OCI-LY1 (cell line): ENCODE measurements at regions not wholly inside any gene's neighbourhood (a gene's known extent, or its start where the extent isn't known, plus 50 kb on each side); places are given as distances from the start of the nearest gene placed in this dataset.

Source experiments
- H2AFZ ChIP-seq: fragments of 200-600 bp; sonication (generic), shearing (Covaris generic); 2 replicates; pipeline ENCODE4 v1.6.0; 2014; ENCODE audit warnings: antibody characterized with exemption, mild to moderate bottlenecking, low read length
- H3F3A ChIP-seq: fragments of 200-600 bp; sonication (generic), shearing (Covaris generic); 2 replicates; pipeline ENCODE4 v1.6.0; 2014; ENCODE audit warnings: mild to moderate bottlenecking, antibody characterized with exemption, low read length, moderate library complexity; ENCODE audit not compliant: insufficient read depth
- H3K27ac ChIP-seq: fragments of 200-600 bp; sonication (generic); 2 replicates; pipeline ENCODE4 v1.5.1; 2014; ENCODE audit warnings: low read length, mixed run types, mild to moderate bottlenecking, low read depth; ENCODE audit not compliant: poor library complexity, severe bottlenecking
- H3K27me3 ChIP-seq: fragments of 200-600 bp; sonication (generic); 2 replicates; pipeline ENCODE4 v1.6.0; 2014; ENCODE audit warnings: antibody characterized with exemption, mild to moderate bottlenecking, low read length, moderate library complexity; ENCODE audit not compliant: insufficient read depth
- H3K36me3 ChIP-seq: fragments of 200-600 bp; sonication (generic); 2 replicates; pipeline ENCODE4 v1.6.1; 2014; ENCODE audit warnings: mild to moderate bottlenecking, antibody characterized with exemption, low read length, moderate library complexity, mixed read lengths; ENCODE audit not compliant: insufficient read depth
- H3K4me1 ChIP-seq: fragments of 200-600 bp; sonication (generic); 2 replicates; pipeline ENCODE4 v1.5.1; 2014; ENCODE audit warnings: mild to moderate bottlenecking, low read length, moderate library complexity; ENCODE audit not compliant: insufficient read depth, severe bottlenecking
- H3K4me2 ChIP-seq: fragments of 200-600 bp; sonication (generic), shearing (Covaris generic); 2 replicates; pipeline ENCODE4 v1.6.1; 2014; ENCODE audit warnings: low read length
- H3K4me3 ChIP-seq: fragments of 200-600 bp; sonication (generic); 2 replicates; pipeline ENCODE4 v1.5.1; 2014; ENCODE audit warnings: low read length, low read depth, mild to moderate bottlenecking, mixed read lengths; ENCODE audit not compliant: poor library complexity, severe bottlenecking
- H3K79me2 ChIP-seq: fragments of 200-600 bp; shearing (Covaris generic); 2 replicates; pipeline ENCODE4 v1.6.1; 2016; ENCODE audit warnings: mixed run types, low read length, mixed read lengths; ENCODE audit not compliant: insufficient read depth
- H3K9ac ChIP-seq: fragments of 200-600 bp; sonication (generic), shearing (Covaris generic); 2 replicates; pipeline ENCODE4 v1.6.1; 2014; ENCODE audit warnings: mild to moderate bottlenecking, low read length, mixed read lengths
- H3K9me2 ChIP-seq: fragments of 200-600 bp; sonication (generic), shearing (Covaris generic); 2 replicates; pipeline ENCODE4 v1.6.1; 2014; ENCODE audit warnings: low read depth, mild to moderate bottlenecking, low read length, mixed read lengths
- H3K9me3 ChIP-seq: fragments of 200-600 bp; shearing (Covaris generic); 2 replicates; pipeline ENCODE4 v1.6.1; 2014; ENCODE audit warnings: low read length, mixed read lengths
- H4K20me1 ChIP-seq: fragments of 200-600 bp; sonication (generic), shearing (Covaris generic); 2 replicates; pipeline ENCODE4 v1.6.0; 2016; ENCODE audit warnings: mild to moderate bottlenecking, low read length; ENCODE audit not compliant: insufficient read depth
- CTCF ChIP-seq: fragments of 200-600 bp; sonication (generic), shearing (Covaris generic); IDR thresholded peaks from 2 replicates; pipeline ENCODE4 v1.5.1; 2017; ENCODE audit warnings: mild to moderate bottlenecking, antibody characterized with exemption, low read length, moderate library complexity, mixed read lengths
- EZH2 ChIP-seq: fragments of 200-600 bp; sonication (generic), shearing (Covaris generic); IDR thresholded peaks from 2 replicates; pipeline ENCODE4 v1.8.0; 2017; ENCODE audit warnings: borderline replicate concordance, mixed run types, mild to moderate bottlenecking, antibody characterized with exemption, low read length, moderate library complexity, mixed read lengths

- H3K4me1 ChIP-seq: no peaks in the 10 kb centered on the region
- no peaks in the 10 kb centered on the region for H3K27me3 ChIP-seq
- no peaks in the 10 kb centered on the region for H3K79me2 ChIP-seq
- no peaks in the 10 kb centered on the region for H3F3A ChIP-seq
- no peak overlapping the region for H3K4me2 ChIP-seq
- no peak overlapping the region for H3K4me3 ChIP-seq
- no peaks in the 10 kb centered on the region for H4K20me1 ChIP-seq
- H3K9me3 ChIP-seq: no peaks in the 10 kb centered on the region
- no peaks in the 10 kb centered on the region for H3K9me2 ChIP-seq
- no peaks in the 10 kb centered on the region for H3K36me3 ChIP-seq
- no peak overlapping the region for H2AFZ ChIP-seq
- TF ChIP-seq CTCF (no peak), EZH2 (no peak)
- no peak overlapping the region for H3K27ac ChIP-seq
- no peak overlapping the region for H3K9ac ChIP-seq
Observed at GRCh38 chr2:129747500-129748125, 231.9 kb upstream of the RAB6C start.

GRCh38 chr2:129748250-129748649 lies 231.2 kb upstream of the RAB6C start:
- Histone ChIP-seq H2AFZ (no peak overlapping the region), H4K20me1 (no peaks in the 10 kb centered on the region), H3K4me2 (no peak overlapping the region), H3K27me3 (no peaks in the 10 kb centered on the region), H3K36me3 (no peaks in the 10 kb centered on the region), H3F3A (no peaks in the 10 kb centered on the region), H3K9ac (no peak overlapping the region), H3K9me3 (no peaks in the 10 kb centered on the region), H3K79me2 (no peaks in the 10 kb centered on the region), H3K4me3 (no peak overlapping the region), H3K4me1 (no peaks in the 10 kb centered on the region), H3K27ac (no peak overlapping the region), H3K9me2 (no peaks in the 10 kb centered on the region)
- TF ChIP-seq EZH2 (no peak), CTCF (no peak)

GRCh38 chr2:129748653-129749052 lies 230.8 kb upstream of the RAB6C start:
- Histone ChIP-seq H3K4me2 (no peak overlapping the region), H3K79me2 (no peaks in the 10 kb centered on the region), H4K20me1 (no peaks in the 10 kb centered on the region), H2AFZ (no peak overlapping the region), H3K36me3 (no peaks in the 10 kb centered on the region), H3K9me2 (no peaks in the 10 kb centered on the region), H3K4me3 (no peak overlapping the region), H3K27me3 (no peaks in the 10 kb centered on the region), H3K9me3 (no peaks in the 10 kb centered on the region), H3K9ac (no peak overlapping the region), H3F3A (no peaks in the 10 kb centered on the region), H3K4me1 (no peaks in the 10 kb centered on the region), H3K27ac (no peak overlapping the region)
- TF ChIP-seq EZH2 (no peak), CTCF (peak; percentile 40; the same call in 1 of the 2 replicates)
